Endothelial cell of umbilical vein (primary cell): ENCODE measurements at regions not wholly inside any gene's neighbourhood (a gene's known extent, or its start where the extent isn't known, plus 50 kb on each side); places are given as distances from the start of the nearest gene placed in this dataset.

ENCODE experiments used
- BruUV-seq: library from RNA; stranded (reverse); fragments of 400-500 nt; replicated peaks from 2 replicates; lab custom pipeline; 2021; lab: Mats Ljungman, UMichigan
- CTCF ChIA-PET: fragments of 300-600, 350-600 bp; sonication (Branson Sonifier 250); formaldehyde crosslinking; loops from one replicate; lab custom pipeline; 2021; ENCODE audit warnings: antibody characterized with exemption, inconsistent platforms; lab: Charles Lee
- POLR2A ChIA-PET: fragments of 300-600, 350-600 bp; sonication (Branson Sonifier 250); formaldehyde crosslinking; loops from one replicate; lab custom pipeline; 2021; ENCODE audit warnings: antibody characterized with exemption, inconsistent platforms; lab: Charles Lee
- DNase-seq: peaks from one replicate; pipeline ENCODE4 v3.0.0-alpha.2; 2011; ENCODE audit warnings: low read depth, low spot score
- FAIRE-seq: peaks from 2 replicates; lab custom pipeline; 2011; peaks lifted over from hg19 to GRCh38; lab: Jason Lieb, UNC
- H2AFZ ChIP-seq: 2 replicates; pipeline ENCODE4 v1.6.0; 2012; ENCODE audit warnings: low read depth, low read length, control low read depth, inconsistent platforms
- H3K27ac ChIP-seq: 2 replicates; pipeline ENCODE4 v1.5.1; 2011; ENCODE audit warnings: low read depth, mild to moderate bottlenecking, control low read depth, low read length, moderate library complexity; ENCODE audit not compliant: insufficient read depth
- H3K27me3 ChIP-seq, 2 experiments: 2 replicates each; pipeline versions ENCODE4 v1.6.0 to v1.6.1; 2011; ENCODE audit warnings: low read length in 2 of 2, mixed read lengths in 1 of 2; ENCODE audit not compliant: control insufficient read depth in 2 of 2, insufficient read depth in 2 of 2
- H3K36me3 ChIP-seq, 2 experiments: 2 replicates in 1 of 2; 3 replicates in 1 of 2; pipeline ENCODE4 v1.5.1; 2011; ENCODE audit warnings: low read length in 2 of 2, mild to moderate bottlenecking in 1 of 2, moderate library complexity in 1 of 2; ENCODE audit not compliant: control insufficient read depth in 2 of 2, insufficient read depth in 2 of 2; ENCODE audit errors: extremely low read depth in 1 of 2
- H3K4me1 ChIP-seq: 3 replicates; pipeline ENCODE4 v1.5.1; 2011; ENCODE audit warnings: mild to moderate bottlenecking, low read length; ENCODE audit not compliant: control insufficient read depth, insufficient read depth; ENCODE audit errors: extremely low read depth
- H3K4me2 ChIP-seq: 2 replicates; pipeline ENCODE4 v1.6.1; 2011; ENCODE audit warnings: low read length, control low read depth, mixed read lengths; ENCODE audit not compliant: insufficient read depth
- H3K4me3 ChIP-seq, 3 experiments: fragments of 200-600 bp in 1 of 3; sonication (generic), shearing (Covaris generic) in 1 of 3; replicated peaks in 1 of 3; 2 replicates each; pipeline ENCODE4 v1.5.1; 2011 to 2016; ENCODE audit warnings: control low read depth in 3 of 3, low read length in 3 of 3, mild to moderate bottlenecking in 2 of 3, inconsistent platforms in 1 of 3, low read depth in 1 of 3, moderate library complexity in 1 of 3; ENCODE audit not compliant: insufficient read depth in 1 of 3
- H3K79me2 ChIP-seq: 2 replicates; pipeline ENCODE4 v1.6.0; 2012; ENCODE audit warnings: low read length, inconsistent platforms; ENCODE audit not compliant: control insufficient read depth, insufficient read depth
- H3K9ac ChIP-seq: replicated peaks from 2 replicates; pipeline ENCODE3; 2011; ENCODE audit warnings: low read length, control low read depth; ENCODE audit not compliant: insufficient read depth; ENCODE audit errors: extremely low read depth
- H3K9me1 ChIP-seq: replicated peaks from 3 replicates; pipeline ENCODE4 v1.6.0; 2011; ENCODE audit warnings: mild to moderate bottlenecking, low read length; ENCODE audit not compliant: control insufficient read depth, insufficient read depth; ENCODE audit errors: extremely low read depth
- H3K9me3 ChIP-seq: replicated peaks from 2 replicates; pipeline ENCODE4 v1.5.1; 2012; ENCODE audit warnings: low read length, inconsistent platforms; ENCODE audit not compliant: control insufficient read depth, insufficient read depth
- H4K20me1 ChIP-seq: replicated peaks from 2 replicates; pipeline ENCODE3; 2011; ENCODE audit warnings: mild to moderate bottlenecking, low read length; ENCODE audit not compliant: control insufficient read depth, insufficient read depth; ENCODE audit errors: extremely low read depth
- CTCF ChIP-seq, 2 donors: IDR thresholded peaks; 1 replicate in 1 of 2; 2 replicates in 1 of 2; pipeline ENCODE4 v1.5.1; 2011; ENCODE audit warnings: low read length in 2 of 2, mild to moderate bottlenecking in 2 of 2, moderate library complexity in 2 of 2, control low read depth in 1 of 2, inconsistent platforms in 1 of 2, low read depth in 1 of 2; ENCODE audit not compliant: insufficient read depth in 1 of 2; ENCODE audit errors: extremely low read depth in 1 of 2
- EZH2 ChIP-seq: IDR thresholded peaks from 2 replicates; pipeline ENCODE4 v1.6.1; 2012; ENCODE audit warnings: borderline replicate concordance, low read depth, mild to moderate bottlenecking, moderate library complexity, low read length, inconsistent platforms; ENCODE audit not compliant: severe bottlenecking
- FOS ChIP-seq: IDR thresholded peaks from 2 replicates; pipeline ENCODE4 v1.6.1; 2011; ENCODE audit warnings: mild to moderate bottlenecking, low read length, moderate library complexity, borderline replicate concordance; ENCODE audit not compliant: insufficient read depth
- GATA2 ChIP-seq: IDR thresholded peaks from 2 replicates; pipeline ENCODE4 v1.7.0; 2011; ENCODE audit warnings: low read depth, mild to moderate bottlenecking, moderate library complexity, mixed read lengths, low read length; ENCODE audit not compliant: insufficient read length, insufficient read depth
- JUN ChIP-seq: IDR thresholded peaks from 2 replicates; pipeline ENCODE4 v1.6.1; 2011; ENCODE audit warnings: borderline replicate concordance, low read depth; ENCODE audit not compliant: insufficient read length, insufficient read depth
- MYC ChIP-seq: IDR thresholded peaks from one replicate; pipeline ENCODE4 v1.6.1; 2011; ENCODE audit warnings: mild to moderate bottlenecking, low read depth, low read length
- POLR2A ChIP-seq: IDR thresholded peaks from 2 replicates; pipeline ENCODE4 v1.6.1; 2012; ENCODE audit warnings: low read depth, mild to moderate bottlenecking, control low read depth, low read length
- POLR2AphosphoS5 ChIP-seq: IDR thresholded peaks from 2 replicates; pipeline ENCODE4 v1.6.1; 2012; ENCODE audit warnings: low read depth, mild to moderate bottlenecking, control low read depth, low read length, moderate library complexity; ENCODE audit not compliant: insufficient read depth
- dilution Hi-C: fragments of 300-500 bp; cut with MboI; formaldehyde crosslinking; loops from one replicate; pipeline ENCODE4 v1.15.0; 2019; ENCODE audit warnings: low sequenced_read_pairs; ENCODE audit not compliant: extremely low pct_ligation_motif_present
- intact Hi-C: fragments of 100-400 bp; cut with micrococcal nuclease; formaldehyde crosslinking; loops from one replicate; pipeline ENCODE4 v1.10.0; 2022

GRCh38 chr2:82023710-82024109 is 1719.2 kb upstream of the LRRTM1 start:
- no peak overlapping the region for H3K27ac ChIP-seq
- H3K36me3 ChIP-seq, result no peaks in the 10 kb centered on the region
- H3K27me3 ChIP-seq, result no peaks in the 10 kb centered on the region
- H4K20me1 ChIP-seq, result no peaks in the 10 kb centered on the region
- no peaks in the 10 kb centered on the region for H3K79me2 ChIP-seq
- ChIA-PET POLR2A (no interaction called here), CTCF (no interaction called here)
- no peaks in the 10 kb centered on the region for H3K9me1 ChIP-seq
- TF ChIP-seq GATA2, result no peak
- TF ChIP-seq POLR2AphosphoS5, result no peak
- no peak for TF ChIP-seq JUN
- no peak for TF ChIP-seq MYC
- no peak for TF ChIP-seq FOS
- no peak for TF ChIP-seq CTCF (IDR thresholded peaks at IDR 0.05; ENCODE audit: extremely low read depth in 1 of 2, insufficient read depth in 1 of 2, low read depth in 1 of 2, low read length in 2 of 2)
- no peak for TF ChIP-seq POLR2A
- TF ChIP-seq EZH2, result no peak
- no peak overlapping the region for H3K4me3 ChIP-seq
- intact Hi-C loops (no loop called here), dilution Hi-C loops (no loop called here)
- no TSS peak for BruUV-seq
- peak; percentile 4 for FAIRE-seq
- DNase-seq, result no peak
- H3K4me2 ChIP-seq, result no peak overlapping the region
- no peaks in the 10 kb centered on the region for H3K9me3 ChIP-seq
- no peaks in the 10 kb centered on the region for H3K4me1 ChIP-seq
- no peak overlapping the region for H2AFZ ChIP-seq
- no peak overlapping the region for H3K9ac ChIP-seq
